H9 (cell line): ENCODE measurements at regions not wholly inside any gene's neighbourhood (a gene's known extent, or its start where the extent isn't known, plus 50 kb on each side); places are given as distances from the start of the nearest gene placed in this dataset.

Experiments used
- DNase-seq: peaks from one replicate; pipeline ENCODE4 v3.0.0-alpha.2; 2017
- H2AFZ ChIP-seq: one replicate; pipeline ENCODE4 v1.6.1; 2013; ENCODE audit warnings: mild to moderate bottlenecking, low read length, control low read depth, moderate library complexity
- H2AK5ac ChIP-seq: 2 replicates; pipeline ENCODE4 v1.6.1; 2013; ENCODE audit warnings: low read length, control low read depth, mixed read lengths; ENCODE audit not compliant: insufficient read length
- H2BK120ac ChIP-seq: one replicate; pipeline ENCODE4 v1.6.1; 2013; ENCODE audit warnings: low read depth, mild to moderate bottlenecking, low read length, control low read depth, inconsistent platforms; ENCODE audit not compliant: poor library complexity, severe bottlenecking
- H2BK12ac ChIP-seq: 2 replicates; pipeline ENCODE4 v1.6.1; 2013; ENCODE audit warnings: low read length, control low read depth, mixed read lengths, low read depth; ENCODE audit not compliant: insufficient read length
- H2BK15ac ChIP-seq: 2 replicates; pipeline ENCODE4 v1.6.1; 2013; ENCODE audit warnings: low read depth, low read length, control low read depth
- H2BK20ac ChIP-seq: one replicate; pipeline ENCODE4 v1.6.1; 2013; ENCODE audit warnings: low read depth, mild to moderate bottlenecking, low read length, control low read depth, inconsistent platforms; ENCODE audit not compliant: poor library complexity, severe bottlenecking
- H2BK5ac ChIP-seq: 2 replicates; pipeline ENCODE4 v1.6.1; 2013; ENCODE audit warnings: low read length, control low read depth, mixed read lengths; ENCODE audit not compliant: insufficient read length
- H3K14ac ChIP-seq: 2 replicates; pipeline ENCODE4 v1.6.1; 2013; ENCODE audit warnings: low read length, control low read depth; ENCODE audit not compliant: insufficient read depth
- H3K18ac ChIP-seq: 2 replicates; pipeline ENCODE4 v1.6.1; 2013; ENCODE audit warnings: low read depth, mild to moderate bottlenecking, mixed read lengths, low read length, control low read depth; ENCODE audit not compliant: insufficient read length
- H3K23ac ChIP-seq: 2 replicates; pipeline ENCODE4 v1.6.1; 2013; ENCODE audit warnings: low read length, control low read depth, mixed read lengths, low read depth; ENCODE audit not compliant: insufficient read length
- H3K23me2 ChIP-seq: 2 replicates; pipeline ENCODE4 v1.6.1; 2013; ENCODE audit warnings: low read depth, mild to moderate bottlenecking, mixed read lengths, low read length, control low read depth; ENCODE audit not compliant: insufficient read length, poor library complexity, severe bottlenecking
- H3K27ac ChIP-seq: 2 replicates; pipeline ENCODE4 v1.5.1; 2013; ENCODE audit warnings: low read length, control low read depth, mixed read lengths, low read depth; ENCODE audit not compliant: insufficient read length
- H3K27me3 ChIP-seq: 2 replicates; pipeline ENCODE4 v1.6.1; 2013; ENCODE audit warnings: low read length, control low read depth, inconsistent platforms; ENCODE audit not compliant: insufficient read depth
- H3K4ac ChIP-seq: 2 replicates; pipeline ENCODE4 v1.6.1; 2013; ENCODE audit warnings: low read depth, mild to moderate bottlenecking, control low read depth, inconsistent platforms, low read length, moderate library complexity
- H3K4me1 ChIP-seq: 2 replicates; pipeline ENCODE4 v1.6.1; 2013; ENCODE audit warnings: low read length, control low read depth, inconsistent platforms; ENCODE audit not compliant: insufficient read depth
- H3K4me2 ChIP-seq: 2 replicates; pipeline ENCODE4 v1.6.1; 2013; ENCODE audit warnings: low read length, control low read depth, mixed read lengths; ENCODE audit not compliant: insufficient read length, insufficient read depth
- H3K56ac ChIP-seq: 2 replicates; pipeline ENCODE4 v1.6.1; 2013; ENCODE audit warnings: low read depth, mild to moderate bottlenecking, mixed read lengths, low read length, control low read depth; ENCODE audit not compliant: insufficient read length
- H3K79me1 ChIP-seq: 2 replicates; pipeline ENCODE4 v1.6.1; 2013; ENCODE audit warnings: low read depth, mild to moderate bottlenecking, moderate library complexity, low read length, control low read depth, inconsistent platforms; ENCODE audit not compliant: insufficient read depth, poor library complexity, severe bottlenecking
- H3K79me2 ChIP-seq: 2 replicates; pipeline ENCODE4 v1.6.1; 2013; ENCODE audit warnings: low read length, control low read depth, inconsistent platforms; ENCODE audit not compliant: insufficient read depth
- H3K9ac ChIP-seq: 2 replicates; pipeline ENCODE4 v1.6.1; 2013; ENCODE audit warnings: low read length, control low read depth, mixed read lengths; ENCODE audit not compliant: insufficient read length; ENCODE audit errors: extremely low read depth
- H3K9me3 ChIP-seq: one replicate; pipeline ENCODE4 v1.6.1; 2013; ENCODE audit warnings: low read depth, low read length, inconsistent platforms; ENCODE audit not compliant: control insufficient read depth
- H3T11ph ChIP-seq: one replicate; pipeline ENCODE4 v1.6.1; 2013; ENCODE audit warnings: mild to moderate bottlenecking, low read length, control low read depth, inconsistent platforms
- H4K20me1 ChIP-seq: one replicate; pipeline ENCODE4 v1.6.1; 2013; ENCODE audit not compliant: control insufficient read depth, insufficient read length, insufficient read depth
- H4K5ac ChIP-seq: 2 replicates; pipeline ENCODE4 v1.6.1; 2013; ENCODE audit warnings: low read depth, mild to moderate bottlenecking, mixed read lengths, low read length, control low read depth; ENCODE audit not compliant: insufficient read length
- H4K8ac ChIP-seq: replicated peaks from 2 replicates; pipeline ENCODE4 v1.6.1; 2013; ENCODE audit warnings: low read length, control low read depth, mixed read lengths, low read depth; ENCODE audit not compliant: insufficient read length
- H4K91ac ChIP-seq: 2 replicates; pipeline ENCODE4 v1.6.1; 2013; ENCODE audit warnings: low read depth, mild to moderate bottlenecking, moderate library complexity, mixed read lengths, low read length, control low read depth; ENCODE audit not compliant: insufficient read length
- H3K27ac Mint-ChIP-seq, 3 experiments: 2 replicates in 2 of 3; 3 replicates in 1 of 3; pipeline ENCODE4 v1.8.0; 2020 to 2021; ENCODE audit warnings: mixed read lengths in 3 of 3, mild to moderate bottlenecking in 1 of 3, moderate library complexity in 1 of 3
- H3K27me3 Mint-ChIP-seq: 2 replicates; pipeline ENCODE4 v1.8.0; 2021; ENCODE audit warnings: low read depth, mild to moderate bottlenecking, moderate library complexity, mixed read lengths
- H3K36me3 Mint-ChIP-seq, 3 experiments: 2 replicates in 2 of 3; 3 replicates in 1 of 3; pipeline ENCODE4 v1.8.0; 2020 to 2021; ENCODE audit warnings: low read depth in 3 of 3, mixed read lengths in 3 of 3; ENCODE audit not compliant: insufficient read depth in 1 of 3
- H3K4me1 Mint-ChIP-seq, 2 experiments: 2 replicates each; pipeline ENCODE4 v1.8.0; 2020; ENCODE audit warnings: mixed read lengths in 2 of 2
- H3K4me3 Mint-ChIP-seq, 2 experiments: 2 replicates in 1 of 2; 3 replicates in 1 of 2; pipeline ENCODE4 v1.8.0; 2020 to 2021; ENCODE audit warnings: mild to moderate bottlenecking in 2 of 2, mixed read lengths in 2 of 2, moderate library complexity in 1 of 2
- H3K9me3 Mint-ChIP-seq, 2 experiments: 2 replicates in 1 of 2; 3 replicates in 1 of 2; pipeline ENCODE4 v1.8.0; 2020; ENCODE audit warnings: mild to moderate bottlenecking in 2 of 2, mixed read lengths in 2 of 2, moderate library complexity in 1 of 2
- WGBS: extraction: QIAGEN DNeasy Blood & Tissue Kit; methylation state at CpG from one replicate; pipeline ENCODE4 v1.1.7; 2013; ENCODE audit warnings: missing lambda C conversion rate, low lambda C conversion rate, mixed read lengths; ENCODE audit not compliant: insufficient read length; ENCODE audit errors: extremely low coverage; 5-methylcytosine and 5-hydroxymethylcytosine counted together
- TF ChIP-seq, protein P1 (sequence below): fragments of 200-600 bp; sonication (generic); conservative IDR thresholded peaks from 3 replicates; pipeline ENCODE4 v1.8.0; 2021; ENCODE audit warnings: antibody characterized with exemption, mild to moderate bottlenecking

DNA sequence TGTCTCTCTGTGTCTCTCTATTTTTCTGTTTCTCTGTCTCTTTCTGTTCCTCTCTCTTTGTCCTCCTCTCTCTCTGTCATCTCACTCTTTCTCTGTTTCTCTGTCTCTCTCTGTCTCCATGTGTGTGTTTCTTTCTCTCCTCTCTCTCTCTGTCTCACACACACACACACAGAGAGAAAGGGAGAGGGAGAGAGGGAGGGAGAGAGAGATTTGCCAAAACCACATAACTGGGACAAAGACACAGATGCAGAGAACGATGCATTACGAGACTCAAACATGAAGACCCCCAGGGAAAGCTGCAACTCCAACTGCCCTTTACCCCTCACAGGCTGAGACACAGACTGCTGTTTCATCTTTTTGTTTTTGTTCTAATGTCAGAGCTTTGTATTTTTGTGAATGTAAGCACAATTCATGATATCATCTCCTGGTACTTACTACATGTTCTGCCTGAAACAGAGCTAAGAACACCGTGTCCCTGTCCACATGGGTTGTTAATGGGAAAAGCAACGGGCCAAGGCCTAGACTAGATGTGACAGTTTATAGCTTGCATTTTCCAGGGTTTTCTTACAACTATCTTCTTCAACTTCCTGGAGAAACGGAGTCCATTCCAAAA is 177.1 kb upstream of the ARID1B start:
- TF ChIP-seq, protein P1, sequence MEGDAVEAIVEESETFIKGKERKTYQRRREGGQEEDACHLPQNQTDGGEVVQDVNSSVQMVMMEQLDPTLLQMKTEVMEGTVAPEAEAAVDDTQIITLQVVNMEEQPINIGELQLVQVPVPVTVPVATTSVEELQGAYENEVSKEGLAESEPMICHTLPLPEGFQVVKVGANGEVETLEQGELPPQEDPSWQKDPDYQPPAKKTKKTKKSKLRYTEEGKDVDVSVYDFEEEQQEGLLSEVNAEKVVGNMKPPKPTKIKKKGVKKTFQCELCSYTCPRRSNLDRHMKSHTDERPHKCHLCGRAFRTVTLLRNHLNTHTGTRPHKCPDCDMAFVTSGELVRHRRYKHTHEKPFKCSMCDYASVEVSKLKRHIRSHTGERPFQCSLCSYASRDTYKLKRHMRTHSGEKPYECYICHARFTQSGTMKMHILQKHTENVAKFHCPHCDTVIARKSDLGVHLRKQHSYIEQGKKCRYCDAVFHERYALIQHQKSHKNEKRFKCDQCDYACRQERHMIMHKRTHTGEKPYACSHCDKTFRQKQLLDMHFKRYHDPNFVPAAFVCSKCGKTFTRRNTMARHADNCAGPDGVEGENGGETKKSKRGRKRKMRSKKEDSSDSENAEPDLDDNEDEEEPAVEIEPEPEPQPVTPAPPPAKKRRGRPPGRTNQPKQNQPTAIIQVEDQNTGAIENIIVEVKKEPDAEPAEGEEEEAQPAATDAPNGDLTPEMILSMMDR = no peak
- H3K4me3 Mint-ChIP-seq = no peak overlapping the region
- H4K5ac ChIP-seq = no peak overlapping the region
- WGBS = no CpG with 5 or more reads among the region's 5 CpGs
- no peak overlapping the region for H3K27ac ChIP-seq
- no peaks in the 10 kb centered on the region for H3K4me1 ChIP-seq
- H2AFZ ChIP-seq = no peak overlapping the region
- H3K14ac ChIP-seq = no peak overlapping the region
- no peaks in the 10 kb centered on the region for H3K23me2 ChIP-seq
- no peak overlapping the region for H3K4ac ChIP-seq
- H3K4me1 Mint-ChIP-seq = peaks cover 17 to 22% of the 10 kb centered on the region in 2 experiments
- H3K27ac Mint-ChIP-seq = no peak overlapping the region
- peaks cover 5% of the 10 kb centered on the region for H3K9me3 ChIP-seq
- peaks cover 14 to 16% of the 10 kb centered on the region in 2 experiments for H3K9me3 Mint-ChIP-seq
- H3T11ph ChIP-seq = no peak overlapping the region
- no peak overlapping the region for H4K91ac ChIP-seq
- no peak overlapping the region for H3K4me2 ChIP-seq
- H3K27me3 Mint-ChIP-seq = peaks cover 3% of the 10 kb centered on the region
- H4K8ac ChIP-seq = no peak overlapping the region
- no peak for DNase-seq
- no peak overlapping the region for H2BK12ac ChIP-seq
- no peak overlapping the region for H2AK5ac ChIP-seq
- no peak overlapping the region for H2BK120ac ChIP-seq
- no peak overlapping the region for H3K23ac ChIP-seq
- H3K36me3 Mint-ChIP-seq = peaks cover 6 to 18% (median 8%) of the 10 kb centered on the region in 3 experiments
- no peaks in the 10 kb centered on the region for H3K79me1 ChIP-seq
- H3K79me2 ChIP-seq = no peaks in the 10 kb centered on the region
- H3K27me3 ChIP-seq = no peaks in the 10 kb centered on the region
- no peaks in the 10 kb centered on the region for H4K20me1 ChIP-seq
- no peak overlapping the region for H2BK5ac ChIP-seq
- no peak overlapping the region for H2BK15ac ChIP-seq
- H3K9ac ChIP-seq = no peak overlapping the region
- no peak overlapping the region for H3K56ac ChIP-seq
- H3K18ac ChIP-seq = no peak overlapping the region
- H2BK20ac ChIP-seq = no peak overlapping the region
